OCI-LY7 (cell line): ENCODE measurements at regions not wholly inside any gene's neighbourhood (a gene's known extent, or its start where the extent isn't known, plus 50 kb on each side); places are given as distances from the start of the nearest gene placed in this dataset.
"Not testable (repeated sequence)": the region's sequence is repeated elsewhere in the genome, so short reads cannot be mapped to it uniquely, and the experiment has no call there.

Experiments used
- CTCF ChIP-seq: fragments of 200-600 bp; sonication (generic); conservative IDR thresholded peaks from 2 replicates; pipeline ENCODE4 v1.5.1; 2014; ENCODE audit warnings: mild to moderate bottlenecking, antibody characterized with exemption, low read length, moderate library complexity, mixed read lengths
- EZH2phosphoT487 ChIP-seq: fragments of 200-600 bp; sonication (generic); IDR thresholded peaks from 2 replicates; pipeline ENCODE4 v1.6.1; 2018; ENCODE audit warnings: low read depth, borderline replicate concordance, mild to moderate bottlenecking, mixed run types, antibody characterized with exemption, low read length, moderate library complexity, mixed read lengths

DNA sequence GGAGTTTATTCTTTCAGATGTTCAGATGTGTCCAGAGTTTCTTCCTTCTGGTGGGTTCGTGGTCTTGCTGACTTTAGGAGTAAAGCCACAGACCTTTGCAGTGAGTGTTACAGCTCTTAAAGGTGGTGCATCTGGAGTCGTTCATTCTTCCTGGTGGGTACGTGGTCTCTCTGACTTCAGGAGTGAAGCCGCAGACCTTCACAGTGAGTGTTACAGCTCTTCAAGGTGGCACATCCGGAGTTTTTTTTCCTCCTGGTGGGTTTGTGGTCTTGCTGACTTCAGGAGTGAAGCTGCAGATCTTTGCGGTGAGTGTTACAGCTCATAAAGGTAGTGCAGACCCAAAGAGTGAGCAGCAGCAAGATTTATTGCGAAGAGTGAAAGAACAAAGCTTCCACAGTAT lies 1263.2 kb downstream of the REEP3 start:
- not testable (repeated sequence) for TF ChIP-seq CTCF, EZH2phosphoT487
